ENCODE measurements at regions not wholly inside any gene's neighbourhood (a gene's known extent, or its start where the extent isn't known, plus 50 kb on each side); places are given as distances from the start of the nearest gene placed in this dataset.
"Not testable (repeated sequence)": the region's sequence is repeated elsewhere in the genome, so short reads cannot be mapped to it uniquely, and the experiment has no call there.

DNA sequence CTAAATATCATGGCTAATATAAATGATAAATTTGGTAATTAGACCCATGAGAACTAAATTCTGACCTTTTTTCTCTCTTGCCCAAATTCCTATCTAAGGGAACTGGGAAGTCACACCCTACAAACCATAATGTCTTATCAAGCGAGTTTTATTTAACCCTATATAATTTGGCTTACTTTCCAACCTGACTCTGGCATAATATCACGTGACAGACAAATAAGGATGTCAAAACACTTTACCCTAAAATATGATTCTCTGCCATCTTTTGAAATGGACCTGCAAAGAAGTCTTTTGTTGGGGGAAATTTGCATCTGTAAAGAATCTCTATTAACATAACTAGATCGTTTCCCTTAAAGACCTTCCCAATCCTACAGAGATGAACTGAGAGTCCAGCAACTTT is 1823.5 kb upstream of the LRRTM1 start:
- no peak for DNase-seq (ENCODE audit: insufficient read length, low spot score)
- FAIRE-seq = no peak

DNA sequence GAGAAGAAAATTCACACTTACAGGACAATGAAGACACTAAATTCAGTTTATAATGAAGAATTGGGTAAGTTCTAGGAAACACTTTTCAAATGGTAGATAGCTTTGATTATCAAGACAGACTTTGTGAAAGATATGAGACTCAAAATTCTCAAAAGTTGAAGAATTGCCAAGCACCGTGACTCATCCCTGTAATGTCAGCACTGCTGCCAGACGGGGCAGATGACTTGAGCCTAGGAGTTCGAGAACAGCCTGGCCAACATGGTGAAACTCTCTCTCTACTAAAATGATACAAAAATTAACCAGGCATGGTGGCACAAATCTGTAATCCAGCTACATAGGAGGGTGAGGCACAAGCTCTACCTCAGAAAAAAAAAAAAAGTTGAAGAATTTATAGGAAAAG is 1820.1 kb upstream of the LRRTM1 start:
- DNase-seq (ENCODE audit: insufficient read length, low spot score) = no peak
- FAIRE-seq = no peak

DNA sequence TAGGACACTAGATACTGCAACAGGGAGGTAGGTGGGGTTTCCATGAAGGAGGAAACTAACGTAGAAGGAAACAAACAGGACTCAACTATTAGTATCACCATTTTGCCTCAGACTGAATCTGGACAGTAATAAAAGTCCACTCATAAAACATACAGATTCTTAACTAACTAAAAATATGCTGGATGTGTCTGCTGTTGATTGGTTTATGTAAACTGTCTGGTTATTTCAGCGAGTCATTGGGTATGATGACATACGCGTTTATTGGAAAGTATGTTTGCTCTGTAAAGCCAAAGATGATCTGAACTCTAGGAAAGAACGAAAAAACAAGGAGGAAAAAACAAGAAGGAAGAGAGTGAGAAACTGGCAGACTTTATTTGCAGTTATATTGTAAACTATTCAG is 1816.1 kb upstream of the LRRTM1 start:
- DNase-seq (ENCODE audit: insufficient read length, low spot score) = no peak
- no peak for FAIRE-seq

DNA sequence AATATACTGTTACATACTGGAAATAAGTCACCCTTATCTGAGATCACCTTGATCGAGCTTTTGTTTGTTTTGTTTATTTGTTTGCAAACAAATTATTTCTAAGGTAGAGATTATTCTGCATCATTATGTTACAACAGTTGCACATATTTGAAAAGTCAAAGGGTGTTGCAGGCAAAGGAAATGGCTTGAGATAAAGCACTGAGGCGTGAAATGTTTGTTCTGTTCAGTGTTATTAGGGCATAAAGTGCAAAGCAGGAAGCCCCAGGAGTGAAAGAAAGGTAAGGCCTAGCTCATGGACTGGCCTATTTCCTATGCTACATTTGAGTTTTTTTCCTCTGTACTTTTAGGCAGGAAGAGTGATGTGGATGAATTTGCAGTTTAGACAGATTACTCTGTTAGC is 1815.6 kb upstream of the LRRTM1 start:
- FAIRE-seq (no peak), DNase-seq (ENCODE audit: insufficient read length, low spot score) (no peak)

DNA sequence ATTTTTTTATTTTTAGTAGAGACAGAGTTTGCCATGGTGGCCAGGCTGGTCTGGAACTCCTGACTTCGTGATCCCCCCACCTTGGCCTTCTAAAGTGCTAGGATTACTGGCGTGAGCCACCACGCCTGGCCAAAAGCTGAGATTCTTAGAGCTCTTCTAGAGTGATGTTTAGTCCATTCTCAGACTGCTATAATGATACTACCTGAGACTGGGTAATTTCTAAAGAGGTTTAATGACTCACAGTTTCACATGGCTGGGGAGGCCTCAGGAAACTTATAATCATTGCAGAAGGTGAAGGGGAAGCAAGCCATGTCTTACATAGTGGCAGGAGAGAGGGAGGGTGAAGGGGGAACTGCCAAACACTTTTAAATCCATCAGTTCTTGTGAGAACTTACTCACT is 1804.9 kb upstream of the LRRTM1 start:
- no peak for DNase-seq (ENCODE audit: insufficient read length, low spot score)
- FAIRE-seq = no peak

DNA sequence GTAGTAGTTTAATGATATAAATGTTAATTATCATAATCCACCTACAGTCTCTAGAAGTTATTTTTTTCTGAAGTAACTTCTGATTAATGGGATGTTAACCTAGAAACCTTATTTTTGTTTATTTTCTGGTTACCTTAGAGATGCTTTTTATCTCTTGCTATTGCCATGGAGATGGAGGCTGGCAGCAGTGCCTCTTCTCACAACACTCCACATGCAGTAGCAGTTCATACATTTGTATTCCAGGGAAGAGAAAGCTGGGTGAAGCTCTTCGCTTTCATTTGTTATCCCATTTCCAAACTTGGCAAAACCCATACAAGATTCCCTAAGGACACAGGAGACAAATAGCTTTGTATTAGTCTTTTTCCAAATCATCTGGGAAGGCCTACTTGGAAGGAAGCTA is 1794.1 kb upstream of the LRRTM1 start:
- no peak for FAIRE-seq
- DNase-seq (ENCODE audit: insufficient read length, low spot score) = no peak

DNA sequence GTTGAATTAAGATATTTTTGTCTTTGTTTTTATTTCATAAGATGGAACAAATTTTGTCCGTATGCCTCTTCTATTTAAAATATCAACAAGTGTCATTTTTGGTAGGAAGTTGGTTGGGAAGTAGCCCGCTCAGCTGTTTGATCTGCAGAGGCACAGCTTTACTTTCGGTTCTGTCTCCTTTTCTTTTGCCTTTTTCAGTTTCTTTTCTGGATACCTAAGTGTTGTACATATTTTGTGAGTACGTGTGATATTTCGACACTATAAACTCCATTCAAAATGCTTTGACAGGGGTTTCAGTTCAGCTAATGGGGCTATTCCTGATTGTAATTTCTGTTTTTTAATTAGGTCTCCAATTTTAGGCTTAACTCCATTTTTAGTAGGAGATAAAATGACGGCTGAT is 1785.0 kb upstream of the LRRTM1 start:
- FAIRE-seq = no peak
- DNase-seq (ENCODE audit: insufficient read length, low spot score) = no peak

DNA sequence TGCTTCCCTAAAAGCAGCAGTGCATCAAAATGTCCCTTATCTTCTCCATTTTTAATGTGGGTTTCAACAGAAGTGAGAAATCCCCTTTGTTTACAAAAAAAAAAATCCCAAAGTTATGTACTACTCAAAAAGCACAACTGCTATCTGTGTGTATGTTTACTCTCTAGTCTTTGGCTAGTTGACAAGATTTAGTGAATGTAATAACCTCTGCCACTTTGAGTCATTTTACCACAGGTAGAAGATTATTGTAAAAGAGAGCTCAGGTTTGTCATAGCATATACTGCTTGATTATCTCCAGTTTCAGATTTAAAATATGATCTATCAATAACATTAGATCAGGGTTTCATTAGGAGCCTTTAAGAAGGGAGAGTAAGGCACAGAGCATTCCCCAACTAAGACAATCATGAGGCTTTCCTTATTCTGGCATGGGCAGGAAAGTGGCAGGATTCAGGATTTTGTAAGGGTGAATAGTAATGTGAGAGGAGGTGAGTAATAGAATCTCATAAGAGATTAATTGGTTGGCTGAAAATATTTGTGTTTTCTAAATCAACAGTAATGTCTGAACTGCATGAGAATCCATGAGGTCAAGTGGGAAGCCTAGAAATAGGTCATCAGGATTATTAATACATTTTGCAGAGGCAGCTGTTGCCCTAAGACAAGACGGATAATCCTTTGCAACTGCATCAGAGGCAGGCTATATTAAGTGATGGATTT is 1780.3 kb upstream of the LRRTM1 start:
- FAIRE-seq = no peak
- DNase-seq (ENCODE audit: insufficient read length, low spot score) = no peak

DNA sequence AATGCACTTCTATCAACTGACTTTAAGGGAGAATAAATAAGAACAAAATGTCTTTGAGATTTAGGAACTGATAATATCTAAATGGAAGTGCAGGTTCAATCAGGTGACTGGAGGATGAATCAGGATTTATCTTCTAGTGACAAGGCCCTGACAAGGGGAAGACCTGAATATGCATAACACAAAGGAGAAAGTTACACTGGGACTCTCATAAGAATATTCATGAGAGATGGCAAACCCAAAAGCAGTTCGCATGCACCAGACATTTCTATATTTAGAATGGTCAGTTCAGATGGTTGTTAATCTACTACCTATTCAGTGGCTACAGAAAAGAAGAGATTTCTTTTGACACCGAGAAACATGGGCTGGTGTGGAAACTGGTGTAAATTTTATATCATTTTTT is 1771.3 kb upstream of the LRRTM1 start:
- no peak for DNase-seq (ENCODE audit: insufficient read length, low spot score)
- no peak for FAIRE-seq

DNA sequence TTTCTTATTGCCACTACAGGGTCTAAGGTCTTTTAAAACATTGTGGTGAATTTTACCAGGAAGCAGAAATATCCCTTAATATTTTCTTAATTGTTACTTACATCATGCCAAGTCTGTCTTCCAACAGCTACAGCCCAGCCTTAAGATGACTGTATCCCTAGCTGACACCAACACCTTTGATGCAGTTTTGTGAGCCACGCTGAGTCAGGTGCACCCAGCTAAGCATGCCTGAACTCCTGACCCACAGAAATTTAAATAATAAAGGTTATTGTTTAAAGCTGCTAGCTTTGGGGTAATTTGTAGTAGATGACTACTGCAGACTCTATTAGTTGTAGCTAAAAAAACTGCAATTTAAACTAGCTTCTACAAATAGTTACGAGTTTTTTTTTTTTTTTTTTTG is 1757.9 kb upstream of the LRRTM1 start:
- no peak for FAIRE-seq
- DNase-seq (ENCODE audit: insufficient read length, low spot score) = no peak

DNA sequence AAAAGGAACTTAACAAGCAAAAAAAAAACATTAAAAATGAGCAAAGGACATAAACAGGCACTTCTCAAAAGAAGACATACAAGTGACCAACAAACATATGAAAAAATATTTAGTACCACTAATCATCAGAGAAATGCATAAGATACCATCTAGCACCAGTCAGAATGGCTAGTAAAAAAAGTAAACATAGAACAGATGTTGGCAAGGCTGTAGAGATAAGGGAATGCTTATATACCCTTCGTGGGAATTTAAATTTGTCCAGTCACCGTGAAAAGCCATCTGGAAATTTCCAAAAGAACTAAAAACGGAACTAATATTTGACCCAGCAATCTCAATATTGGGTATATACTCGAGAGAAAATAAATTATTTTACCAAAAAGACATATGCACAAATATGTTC is 1751.3 kb upstream of the LRRTM1 start:
- FAIRE-seq = no peak
- no peak for DNase-seq (ENCODE audit: insufficient read length, low spot score)

DNA sequence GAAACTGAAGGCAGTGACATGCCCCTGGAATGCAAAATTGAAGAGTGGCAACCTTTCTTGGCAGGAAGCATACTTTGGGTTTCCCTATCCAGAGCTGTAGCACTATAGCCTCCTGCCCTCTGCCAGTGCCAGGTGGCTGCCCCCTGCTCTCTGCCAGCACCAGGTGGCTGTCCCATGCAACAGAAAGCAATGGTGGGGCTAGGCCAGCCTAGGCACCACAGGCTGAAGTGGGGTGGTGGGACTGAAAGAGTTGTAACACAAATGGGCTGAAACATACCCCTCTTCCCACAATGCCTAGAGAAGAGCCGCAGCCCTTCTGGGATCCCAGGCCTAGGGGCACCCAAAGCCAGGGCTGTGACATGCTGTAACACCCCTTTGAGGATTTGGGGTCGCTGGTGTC is 1739.3 kb upstream of the LRRTM1 start:
- DNase-seq (ENCODE audit: insufficient read length, low spot score) (no peak), FAIRE-seq (no peak)

DNA sequence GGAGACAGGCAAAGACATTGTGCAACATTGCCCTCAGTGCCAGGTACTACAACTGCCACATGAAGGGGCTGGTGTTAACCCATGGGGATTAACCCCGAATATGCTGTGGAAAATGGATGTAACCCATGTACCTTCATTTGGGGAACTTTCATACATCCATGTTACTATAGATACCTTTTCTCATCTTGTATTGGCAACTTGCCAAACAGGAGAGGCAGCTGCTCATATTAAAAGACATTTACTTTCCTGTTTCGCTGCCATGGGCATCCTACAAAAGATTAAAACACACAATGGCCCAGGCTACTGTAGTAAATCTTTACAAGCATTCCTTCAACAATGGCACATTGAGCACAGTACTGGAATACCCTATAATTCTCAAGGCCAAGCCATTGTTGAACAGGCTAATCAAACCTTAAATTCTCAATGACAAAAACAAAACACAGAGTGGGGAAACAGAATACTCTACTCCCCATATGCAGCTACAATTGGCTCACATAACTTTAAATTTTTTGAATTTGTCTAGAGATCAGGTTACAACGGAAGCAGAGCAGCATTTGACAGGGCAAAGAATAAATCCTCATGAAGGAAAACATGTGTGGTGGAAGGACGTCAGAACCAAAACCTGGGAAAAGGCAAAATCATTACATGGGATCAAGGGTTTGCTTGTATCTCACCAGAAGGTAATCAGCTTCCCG is 1723.5 kb upstream of the LRRTM1 start:
- DNase-seq (ENCODE audit: insufficient read length, low spot score) (no peak), FAIRE-seq (no peak)

DNA sequence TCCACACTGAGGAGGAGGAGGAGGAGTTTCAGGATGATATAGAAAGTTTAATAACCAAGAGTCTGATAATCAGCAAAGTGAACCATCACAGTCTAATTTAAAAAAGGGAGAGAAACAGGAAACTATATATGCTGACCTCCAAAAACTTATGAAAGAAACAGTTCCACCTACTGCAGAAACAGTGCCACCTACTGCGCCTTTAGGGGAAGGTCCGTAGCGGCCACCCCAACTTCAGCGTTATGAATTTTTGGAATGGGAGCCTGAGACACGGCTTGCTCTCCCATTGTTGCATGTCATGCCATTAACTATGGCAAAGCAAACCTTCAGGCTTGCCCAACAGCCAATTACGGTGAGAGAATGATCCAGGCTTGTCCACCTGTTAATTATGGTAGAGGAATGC is 1719.2 kb upstream of the LRRTM1 start:
- DNase-seq (ENCODE audit: insufficient read length, low spot score) = no peak
- FAIRE-seq = no peak

DNA sequence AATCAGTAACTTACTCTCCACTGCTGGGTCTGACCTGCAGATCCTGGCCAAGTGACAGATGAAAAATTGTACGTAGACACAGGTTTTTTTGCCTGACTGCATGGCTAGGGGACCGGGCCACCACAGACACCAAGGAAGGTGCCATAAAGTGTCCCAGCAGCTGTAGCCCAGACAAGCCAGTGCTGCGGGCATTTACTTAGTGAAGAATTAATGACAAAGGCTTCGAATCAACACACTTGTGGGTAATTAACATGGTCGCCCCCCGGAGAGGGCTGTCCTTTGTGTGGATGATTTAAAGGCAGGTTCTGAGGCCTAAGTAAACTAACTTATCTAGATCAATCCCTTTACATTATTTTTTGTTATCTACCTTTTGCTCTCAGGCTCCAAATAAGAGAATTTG is 1709.1 kb upstream of the LRRTM1 start:
- FAIRE-seq (no peak), DNase-seq (ENCODE audit: insufficient read length, low spot score) (no peak)

DNA sequence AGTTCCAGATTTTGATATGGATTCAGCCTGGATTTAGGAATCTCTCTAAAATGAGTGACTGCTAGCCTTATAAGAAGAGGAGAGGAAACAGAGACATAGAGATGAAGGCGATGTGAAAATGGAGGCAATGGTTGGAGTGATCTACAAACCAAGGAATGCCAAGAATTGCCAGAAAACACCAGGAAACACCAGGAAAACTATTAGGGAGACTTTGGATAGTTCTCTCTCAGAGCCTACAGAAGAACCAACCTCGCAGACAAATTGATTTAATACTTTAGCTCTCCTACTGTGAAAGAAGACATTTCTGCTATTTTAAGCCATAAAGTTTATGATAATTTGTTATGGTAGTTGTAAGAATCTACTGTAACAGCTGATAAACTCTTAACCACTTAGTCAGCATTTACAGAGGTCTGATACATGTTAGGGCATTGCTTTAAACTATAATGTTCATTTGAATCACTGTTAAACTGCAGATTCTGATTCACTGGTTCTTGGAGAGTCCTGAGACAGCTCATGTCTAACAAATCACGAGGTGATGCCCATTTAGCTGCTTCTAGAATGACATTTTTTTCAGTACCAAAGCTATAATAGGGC is 1702.6 kb upstream of the LRRTM1 start:
- FAIRE-seq (no peak), DNase-seq (ENCODE audit: insufficient read length, low spot score) (no peak)

DNA sequence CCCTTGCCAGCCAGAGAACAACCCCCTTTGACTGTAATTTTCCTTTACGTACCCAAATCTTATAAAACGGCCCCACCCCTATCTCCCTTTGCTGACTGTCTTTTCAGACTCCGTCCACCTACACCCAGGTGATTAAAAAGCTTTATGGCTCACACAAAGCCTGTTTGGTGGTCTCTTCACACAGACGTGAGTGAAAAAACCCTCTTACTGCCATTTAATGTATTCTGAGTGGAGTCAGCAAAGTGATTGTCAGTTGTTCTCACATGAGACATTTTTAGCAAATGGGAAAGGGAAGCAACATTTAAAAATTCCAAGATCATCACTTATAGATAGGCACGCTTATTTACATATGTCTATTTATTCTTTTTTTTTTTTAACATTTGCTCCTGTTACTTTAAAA is 1701.3 kb upstream of the LRRTM1 start:
- not testable (repeated sequence) for DNase-seq (ENCODE audit: insufficient read length, low spot score)

DNA sequence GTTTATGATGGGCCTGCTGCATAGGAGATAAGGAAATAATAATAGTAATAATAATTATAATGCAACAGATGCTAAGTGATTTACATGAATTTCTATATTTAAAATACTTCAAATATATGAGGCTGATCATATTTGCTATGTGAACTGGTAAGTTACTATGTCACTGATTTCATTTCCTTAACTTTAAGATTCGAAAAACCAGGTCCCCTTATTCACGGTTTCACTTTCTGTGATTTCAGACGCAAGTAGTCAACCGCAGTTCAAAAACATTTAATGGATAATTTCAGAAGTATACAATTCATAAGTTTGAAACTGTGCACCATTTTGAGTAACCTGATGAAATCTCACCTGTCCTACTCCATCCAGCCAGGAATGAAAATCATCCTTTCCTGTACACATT is 1697.1 kb upstream of the LRRTM1 start:
- no peak for DNase-seq (ENCODE audit: insufficient read length, low spot score)

More for the DNA sequence above, 1701.3 kb upstream of the LRRTM1 start:
- not testable (repeated sequence) for FAIRE-seq

DNA sequence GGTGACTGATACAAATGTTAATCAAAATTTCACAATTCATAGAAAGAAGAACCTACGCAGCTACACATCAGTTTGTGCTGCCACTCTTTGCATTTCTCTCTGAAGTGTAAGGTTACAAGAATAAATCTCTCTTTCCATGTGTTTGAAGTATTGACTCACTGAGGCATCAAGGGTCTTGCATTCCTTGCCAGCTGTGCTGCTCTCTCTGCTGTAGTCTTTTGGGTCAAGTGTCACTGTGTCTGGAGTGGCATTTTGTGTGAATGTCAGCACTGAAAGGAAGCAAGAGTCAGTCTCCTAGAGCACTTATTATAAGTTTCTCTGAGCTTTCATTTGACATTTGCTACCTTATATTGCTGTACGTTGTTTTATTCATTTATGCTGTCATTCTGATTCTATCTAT is 1696.1 kb upstream of the LRRTM1 start:
- no peak for FAIRE-seq
- no peak for DNase-seq (ENCODE audit: insufficient read length, low spot score)

More for the DNA sequence above, 1697.1 kb upstream of the LRRTM1 start:
- no peak for FAIRE-seq

DNA sequence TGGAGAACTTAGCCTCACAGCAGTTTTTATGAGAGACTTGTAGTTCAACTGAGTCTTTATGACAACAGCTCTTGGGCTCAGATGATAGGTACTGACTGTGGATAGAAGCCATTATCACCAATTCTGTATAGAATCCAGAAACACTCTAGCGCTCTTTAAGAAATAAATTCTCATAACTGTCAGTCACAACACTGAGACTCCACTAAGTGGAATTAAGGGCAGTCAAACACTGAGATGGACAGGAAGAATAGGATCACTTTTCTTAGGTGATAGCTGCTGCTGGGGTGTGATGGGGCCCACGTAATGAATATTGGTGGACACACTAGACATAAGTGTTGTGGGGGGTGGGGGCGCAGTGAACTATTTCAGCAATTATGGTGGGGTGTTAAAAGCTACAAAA is 1691.8 kb upstream of the LRRTM1 start:
- DNase-seq (ENCODE audit: insufficient read length, low spot score) = no peak
- no peak for FAIRE-seq

DNA sequence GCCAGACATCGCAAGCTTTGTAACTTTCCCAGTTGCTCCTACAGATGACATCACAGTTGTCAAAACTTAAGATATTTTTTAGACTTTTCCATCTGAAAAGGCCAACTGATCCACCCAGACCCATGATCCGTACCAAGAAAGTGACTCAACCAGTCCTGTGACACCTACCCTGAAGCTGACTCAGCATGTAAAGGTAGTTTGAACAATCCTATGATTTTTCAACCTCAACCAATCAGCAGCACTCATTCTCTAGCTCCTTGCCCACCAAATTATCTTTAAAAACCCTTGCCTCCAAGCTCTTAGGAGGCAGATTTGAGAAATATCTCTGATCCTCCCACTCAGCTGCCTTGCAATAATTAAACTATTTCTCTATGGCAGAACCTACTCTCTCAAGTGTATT is 1686.7 kb upstream of the LRRTM1 start:
- DNase-seq (ENCODE audit: insufficient read length, low spot score) (no peak), FAIRE-seq (no peak)

DNA sequence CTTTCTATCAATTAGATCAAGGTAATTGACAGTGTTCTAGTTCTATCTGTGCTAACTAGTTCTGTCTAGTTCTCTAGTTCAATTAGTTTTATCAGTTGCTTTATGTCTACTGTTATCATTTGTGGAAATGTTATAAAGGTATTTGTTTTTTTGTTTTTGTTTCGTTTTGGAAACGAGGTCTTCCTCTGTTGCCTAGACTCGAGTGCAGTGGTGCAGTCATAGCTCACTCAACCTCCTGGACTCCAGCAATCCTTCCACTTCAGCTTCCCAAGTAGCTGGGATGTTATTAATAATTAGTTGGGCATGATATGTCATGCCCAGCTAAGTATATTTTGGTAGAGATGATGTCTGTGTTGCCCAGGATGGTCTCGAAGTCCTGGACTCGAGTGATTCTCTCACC is 1682.8 kb upstream of the LRRTM1 start:
- no peak for DNase-seq (ENCODE audit: insufficient read length, low spot score)
- no peak for FAIRE-seq
